ENCODE measurements at regions not wholly inside any gene's neighbourhood (a gene's known extent, or its start where the extent isn't known, plus 50 kb on each side); places are given as distances from the start of the nearest gene placed in this dataset.

DNA sequence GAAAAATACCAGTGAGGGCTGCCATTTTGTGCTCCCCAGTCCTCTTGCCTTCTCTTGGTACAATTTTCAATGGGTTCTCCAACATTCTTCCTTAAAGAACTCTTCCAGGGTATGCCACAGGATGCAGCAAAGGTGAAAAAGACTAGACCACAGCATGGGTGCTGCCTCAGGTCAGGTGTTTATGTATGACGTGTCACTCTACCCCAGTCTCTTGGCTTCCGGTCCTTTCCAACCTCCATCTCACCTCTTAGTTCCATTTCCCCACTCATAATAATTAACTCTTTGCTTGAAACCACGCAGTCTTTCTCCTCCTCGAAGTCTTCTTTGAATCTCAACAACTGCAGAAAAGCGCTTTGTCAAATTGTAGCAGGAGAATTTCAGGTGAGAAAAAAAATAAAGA, 104.7 kb upstream of the TBC1D5 start:
- Mint-ChIP-seq H3K27ac (ENCODE audit: unreplicated experiment) (no peak overlapping the region), H3K27me3 (ENCODE audit: low read depth, unreplicated experiment) (no peaks in the 10 kb centered on the region), H3K36me3 (ENCODE audit: low read depth, unreplicated experiment) (no peaks in the 10 kb centered on the region), H3K9me3 (ENCODE audit: unreplicated experiment) (peaks cover 2% of the 10 kb centered on the region), H3K4me1 (ENCODE audit: low read depth, unreplicated experiment) (peaks cover 3% of the 10 kb centered on the region), H3K4me3 (ENCODE audit: unreplicated experiment) (no peak overlapping the region)
- Histone ChIP-seq H3K79me2 (ENCODE audit: insufficient read depth, low read length) (no peaks in the 10 kb centered on the region), H3K36me3 (ENCODE audit: insufficient read depth, low read length) (no peaks in the 10 kb centered on the region), H2AFZ (ENCODE audit: low read depth, low read length) (no peak overlapping the region), H3K4me1 (ENCODE audit: insufficient read depth, low read length) (no peaks in the 10 kb centered on the region), H3K4me3 (ENCODE audit: insufficient read depth, low read depth, low read length) (no peak overlapping the region), H3K9ac (ENCODE audit: low read length) (no peak overlapping the region), H3K9me3 (ENCODE audit: insufficient read depth, low read depth, low read length) (no peaks in the 10 kb centered on the region), H3K4me2 (ENCODE audit: low read length) (no peak overlapping the region), H3K27me3 (ENCODE audit: insufficient read depth, low read length) (no peaks in the 10 kb centered on the region), H4K20me1 (ENCODE audit: insufficient read depth, low read length) (no peaks in the 10 kb centered on the region), H3K27ac (ENCODE audit: low read depth, low read length) (no peak overlapping the region)
- no peak for DNase-seq (ENCODE audit: low read depth)
- FAIRE-seq = no peak
- TF ChIP-seq, protein P1, sequence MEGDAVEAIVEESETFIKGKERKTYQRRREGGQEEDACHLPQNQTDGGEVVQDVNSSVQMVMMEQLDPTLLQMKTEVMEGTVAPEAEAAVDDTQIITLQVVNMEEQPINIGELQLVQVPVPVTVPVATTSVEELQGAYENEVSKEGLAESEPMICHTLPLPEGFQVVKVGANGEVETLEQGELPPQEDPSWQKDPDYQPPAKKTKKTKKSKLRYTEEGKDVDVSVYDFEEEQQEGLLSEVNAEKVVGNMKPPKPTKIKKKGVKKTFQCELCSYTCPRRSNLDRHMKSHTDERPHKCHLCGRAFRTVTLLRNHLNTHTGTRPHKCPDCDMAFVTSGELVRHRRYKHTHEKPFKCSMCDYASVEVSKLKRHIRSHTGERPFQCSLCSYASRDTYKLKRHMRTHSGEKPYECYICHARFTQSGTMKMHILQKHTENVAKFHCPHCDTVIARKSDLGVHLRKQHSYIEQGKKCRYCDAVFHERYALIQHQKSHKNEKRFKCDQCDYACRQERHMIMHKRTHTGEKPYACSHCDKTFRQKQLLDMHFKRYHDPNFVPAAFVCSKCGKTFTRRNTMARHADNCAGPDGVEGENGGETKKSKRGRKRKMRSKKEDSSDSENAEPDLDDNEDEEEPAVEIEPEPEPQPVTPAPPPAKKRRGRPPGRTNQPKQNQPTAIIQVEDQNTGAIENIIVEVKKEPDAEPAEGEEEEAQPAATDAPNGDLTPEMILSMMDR (IDR thresholded peaks at IDR 0.05; ENCODE audit: insufficient read depth, low read depth, low read length) = no peak
- no peak for TF ChIP-seq EZH2 (IDR thresholded peaks at IDR 0.05; ENCODE audit: insufficient read depth, low read length)

DNA sequence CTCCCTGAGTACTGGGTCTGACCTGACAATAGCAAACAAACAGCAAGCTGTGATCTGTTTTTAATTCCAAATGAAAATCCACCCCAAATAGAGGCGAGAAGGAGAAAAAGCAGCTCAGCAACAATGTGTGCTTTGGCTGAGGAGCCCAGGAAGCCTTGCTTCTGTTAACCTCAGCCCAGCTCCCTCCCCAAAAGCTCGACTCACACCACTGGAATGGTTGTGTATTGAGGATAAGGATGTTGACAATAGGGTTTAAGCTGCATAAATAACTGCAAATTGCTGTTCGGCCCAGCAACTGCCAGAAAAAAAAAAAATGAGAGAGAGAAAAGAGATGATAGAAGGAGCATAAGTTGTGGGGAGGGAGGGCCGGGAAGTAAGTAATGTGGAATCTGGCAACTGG, 104.0 kb upstream of the TBC1D5 start:
- DNase-seq (ENCODE audit: low read depth) = no peak
- no peak for FAIRE-seq
- Histone ChIP-seq H3K4me1 (ENCODE audit: insufficient read depth, low read length) (no peaks in the 10 kb centered on the region), H3K4me2 (ENCODE audit: low read length) (no peak overlapping the region), H3K9me3 (ENCODE audit: insufficient read depth, low read depth, low read length) (no peaks in the 10 kb centered on the region), H3K36me3 (ENCODE audit: insufficient read depth, low read length) (no peaks in the 10 kb centered on the region), H3K9ac (ENCODE audit: low read length) (no peak overlapping the region), H4K20me1 (ENCODE audit: insufficient read depth, low read length) (no peaks in the 10 kb centered on the region), H3K27me3 (ENCODE audit: insufficient read depth, low read length) (no peaks in the 10 kb centered on the region), H2AFZ (ENCODE audit: low read depth, low read length) (no peak overlapping the region), H3K79me2 (ENCODE audit: insufficient read depth, low read length) (no peaks in the 10 kb centered on the region), H3K27ac (ENCODE audit: low read depth, low read length) (no peak overlapping the region), H3K4me3 (ENCODE audit: insufficient read depth, low read depth, low read length) (no peak overlapping the region)
- H3K4me3 Mint-ChIP-seq (ENCODE audit: unreplicated experiment) = no peak overlapping the region
- no peak overlapping the region for H3K27ac Mint-ChIP-seq (ENCODE audit: unreplicated experiment)
- H3K9me3 Mint-ChIP-seq (ENCODE audit: unreplicated experiment) = peaks cover 2% of the 10 kb centered on the region
- H3K36me3 Mint-ChIP-seq (ENCODE audit: low read depth, unreplicated experiment) = no peaks in the 10 kb centered on the region
- TF ChIP-seq EZH2 (IDR thresholded peaks at IDR 0.05; ENCODE audit: insufficient read depth, low read length) = no peak
- TF ChIP-seq, protein P1 (IDR thresholded peaks at IDR 0.05; ENCODE audit: insufficient read depth, low read depth, low read length) = no peak
- H3K27me3 Mint-ChIP-seq (ENCODE audit: low read depth, unreplicated experiment) = no peaks in the 10 kb centered on the region
- H3K4me1 Mint-ChIP-seq (ENCODE audit: low read depth, unreplicated experiment) = peaks cover 3% of the 10 kb centered on the region

DNA sequence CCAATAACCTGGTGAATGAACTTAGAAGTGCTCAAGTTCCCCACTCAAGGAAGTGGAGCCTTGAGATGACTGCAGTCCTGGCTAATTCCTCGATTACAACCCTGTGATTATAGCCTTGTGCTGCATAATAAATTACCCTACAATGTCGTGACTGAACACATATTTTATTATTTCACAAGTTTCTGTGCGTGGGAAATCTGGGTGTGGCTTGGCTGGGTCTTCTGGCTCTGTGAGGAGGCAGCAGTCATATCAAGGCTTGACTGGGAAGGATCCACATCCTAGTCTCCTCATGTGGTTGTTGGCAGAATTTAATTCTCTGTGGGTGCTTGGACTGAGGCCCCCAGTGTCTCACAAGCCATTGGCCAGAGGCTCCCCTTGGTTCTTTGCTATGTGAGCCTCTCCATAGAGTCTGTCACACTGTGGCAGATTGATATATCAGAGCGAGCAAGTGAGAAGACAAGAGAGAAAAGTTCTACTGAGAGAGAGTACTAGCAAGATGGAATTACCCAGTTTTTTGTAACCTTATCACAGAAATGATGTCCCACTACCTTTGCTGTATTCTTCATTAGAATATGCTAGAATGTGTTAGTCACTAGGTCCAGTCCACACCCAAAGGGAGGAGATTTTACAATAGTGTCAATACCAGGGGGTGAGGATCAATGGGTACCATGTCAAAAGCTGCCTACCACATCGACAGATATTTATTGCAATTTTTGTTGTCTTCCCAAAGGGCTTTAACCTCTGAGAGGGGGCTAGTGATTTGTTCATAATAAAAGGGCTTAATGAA, 102.8 kb upstream of the TBC1D5 start:
- H3K36me3 Mint-ChIP-seq (ENCODE audit: low read depth, unreplicated experiment) = no peaks in the 10 kb centered on the region
- DNase-seq (ENCODE audit: low read depth) (no peak), FAIRE-seq (no peak)
- no peaks in the 10 kb centered on the region for H4K20me1 ChIP-seq (ENCODE audit: insufficient read depth, low read length)
- H3K79me2 ChIP-seq (ENCODE audit: insufficient read depth, low read length) = no peaks in the 10 kb centered on the region
- H3K4me1 ChIP-seq (ENCODE audit: insufficient read depth, low read length) = no peaks in the 10 kb centered on the region
- H3K4me2 ChIP-seq (ENCODE audit: low read length) = no peak overlapping the region
- no peak overlapping the region for H3K27ac ChIP-seq (ENCODE audit: low read depth, low read length)
- H3K9ac ChIP-seq (ENCODE audit: low read length) = no peak overlapping the region
- H3K9me3 Mint-ChIP-seq (ENCODE audit: unreplicated experiment) = no peaks in the 10 kb centered on the region
- no peak for TF ChIP-seq EZH2 (IDR thresholded peaks at IDR 0.05; ENCODE audit: insufficient read depth, low read length)
- TF ChIP-seq, protein P1 (IDR thresholded peaks at IDR 0.05; ENCODE audit: insufficient read depth, low read depth, low read length) = no peak
- no peak overlapping the region for H3K27ac Mint-ChIP-seq (ENCODE audit: unreplicated experiment)
- no peaks in the 10 kb centered on the region for H3K27me3 ChIP-seq (ENCODE audit: insufficient read depth, low read length)
- H3K36me3 ChIP-seq (ENCODE audit: insufficient read depth, low read length) = no peaks in the 10 kb centered on the region
- no peak overlapping the region for H2AFZ ChIP-seq (ENCODE audit: low read depth, low read length)
- H3K4me3 Mint-ChIP-seq (ENCODE audit: unreplicated experiment) = no peak overlapping the region
- H3K27me3 Mint-ChIP-seq (ENCODE audit: low read depth, unreplicated experiment) = no peaks in the 10 kb centered on the region
- H3K4me1 Mint-ChIP-seq (ENCODE audit: low read depth, unreplicated experiment) = peaks cover 3% of the 10 kb centered on the region
- no peaks in the 10 kb centered on the region for H3K9me3 ChIP-seq (ENCODE audit: insufficient read depth, low read depth, low read length)
- H3K4me3 ChIP-seq (ENCODE audit: insufficient read depth, low read depth, low read length) = no peak overlapping the region

All from astrocyte (in vitro differentiated cells and primary cell).